ENCODE measurements at regions not wholly inside any gene's neighbourhood (a gene's known extent, or its start where the extent isn't known, plus 50 kb on each side); places are given as distances from the start of the nearest gene placed in this dataset.

GRCh38 chr4:111610681-111611080 is 534.6 kb upstream of the FAM241A start:
- Histone ChIP-seq H3K9me3 (ENCODE audit: insufficient read depth, low read length) (no peaks in the 10 kb centered on the region), H3F3A (ENCODE audit: insufficient read depth) (no peaks in the 10 kb centered on the region), H3K27ac (ENCODE audit: low read depth, low read length) (no peak overlapping the region), H3K9ac (ENCODE audit: low read length) (no peak overlapping the region), H3K36me3 (ENCODE audit: low read length) (no peaks in the 10 kb centered on the region), H3K9me2 (replicated peaks; ENCODE audit: insufficient read depth, low read length) (no peaks in the 10 kb centered on the region), H3K4me2 (ENCODE audit: low read depth, low read length, poor library complexity, severe bottlenecking) (no peak overlapping the region), H3K27me3 (ENCODE audit: low read length) (no peaks in the 10 kb centered on the region), H3K79me2 (ENCODE audit: insufficient read depth, low read length) (no peaks in the 10 kb centered on the region), H4K20me1 (ENCODE audit: low read depth, low read length) (no peaks in the 10 kb centered on the region), H2AFZ (ENCODE audit: low read depth, low read length, severe bottlenecking) (no peak overlapping the region), H3K4me3 (ENCODE audit: insufficient read depth, low read length, poor library complexity, severe bottlenecking) (no peak overlapping the region)
- TF ChIP-seq CTCF (IDR thresholded peaks at IDR 0.05; ENCODE audit: insufficient read depth, low read length, poor library complexity, severe bottlenecking) = no peak
- no peak for TF ChIP-seq EZH2phosphoT487 (conservative IDR thresholded peaks at IDR 0.05; ENCODE audit: low read length)

- H3K4me3 ChIP-seq (ENCODE audit: insufficient read depth, low read length, poor library complexity, severe bottlenecking) = no peak overlapping the region
- H3K9ac ChIP-seq (ENCODE audit: low read length) = no peak overlapping the region
- no peaks in the 10 kb centered on the region for H3K9me2 ChIP-seq (replicated peaks; ENCODE audit: insufficient read depth, low read length)
- no peaks in the 10 kb centered on the region for H3K9me3 ChIP-seq (ENCODE audit: insufficient read depth, low read length)
- no peak for TF ChIP-seq EZH2phosphoT487 (conservative IDR thresholded peaks at IDR 0.05; ENCODE audit: low read length)
- H4K20me1 ChIP-seq (ENCODE audit: low read depth, low read length) = no peaks in the 10 kb centered on the region
- no peaks in the 10 kb centered on the region for H3K36me3 ChIP-seq (ENCODE audit: low read length)
- no peaks in the 10 kb centered on the region for H3K27me3 ChIP-seq (ENCODE audit: low read length)
- no peak overlapping the region for H2AFZ ChIP-seq (ENCODE audit: low read depth, low read length, severe bottlenecking)
- no peaks in the 10 kb centered on the region for H3F3A ChIP-seq (ENCODE audit: insufficient read depth)
- no peaks in the 10 kb centered on the region for H3K79me2 ChIP-seq (ENCODE audit: insufficient read depth, low read length)
- H3K27ac ChIP-seq (ENCODE audit: low read depth, low read length) = no peak overlapping the region
- H3K4me2 ChIP-seq (ENCODE audit: low read depth, low read length, poor library complexity, severe bottlenecking) = no peak overlapping the region
These were observed 526.3 kb upstream of the FAM241A start for GRCh38 chr4:111618908-111619307.

- Histone ChIP-seq H3K9ac (ENCODE audit: low read length) (no peak overlapping the region), H3F3A (ENCODE audit: insufficient read depth) (no peaks in the 10 kb centered on the region), H3K36me3 (ENCODE audit: low read length) (no peaks in the 10 kb centered on the region), H3K4me2 (ENCODE audit: low read depth, low read length, poor library complexity, severe bottlenecking) (no peak overlapping the region), H3K79me2 (ENCODE audit: insufficient read depth, low read length) (no peaks in the 10 kb centered on the region), H4K20me1 (ENCODE audit: low read depth, low read length) (no peaks in the 10 kb centered on the region), H3K4me3 (ENCODE audit: insufficient read depth, low read length, poor library complexity, severe bottlenecking) (no peak overlapping the region), H3K9me3 (ENCODE audit: insufficient read depth, low read length) (no peaks in the 10 kb centered on the region), H3K27me3 (ENCODE audit: low read length) (no peaks in the 10 kb centered on the region), H2AFZ (ENCODE audit: low read depth, low read length, severe bottlenecking) (no peak overlapping the region), H3K27ac (ENCODE audit: low read depth, low read length) (no peak overlapping the region), H3K9me2 (replicated peaks; ENCODE audit: insufficient read depth, low read length) (no peaks in the 10 kb centered on the region)
- TF ChIP-seq EZH2phosphoT487 (conservative IDR thresholded peaks at IDR 0.05; ENCODE audit: low read length) (no peak), CTCF (IDR thresholded peaks at IDR 0.05; ENCODE audit: insufficient read depth, low read length, poor library complexity, severe bottlenecking) (no peak)
These were observed 516.8 kb upstream of the FAM241A start for GRCh38 chr4:111628437-111628836.

GRCh38 chr4:111630705-111631104 is 514.5 kb upstream of the FAM241A start:
- Histone ChIP-seq H3K9me3 (ENCODE audit: insufficient read depth, low read length) (no peaks in the 10 kb centered on the region), H3K79me2 (ENCODE audit: insufficient read depth, low read length) (no peaks in the 10 kb centered on the region), H3K9ac (ENCODE audit: low read length) (no peak overlapping the region), H3K27ac (ENCODE audit: low read depth, low read length) (no peak overlapping the region), H2AFZ (ENCODE audit: low read depth, low read length, severe bottlenecking) (no peak overlapping the region), H3K36me3 (ENCODE audit: low read length) (no peaks in the 10 kb centered on the region), H4K20me1 (ENCODE audit: low read depth, low read length) (no peaks in the 10 kb centered on the region), H3K27me3 (ENCODE audit: low read length) (no peaks in the 10 kb centered on the region), H3K9me2 (replicated peaks; ENCODE audit: insufficient read depth, low read length) (no peaks in the 10 kb centered on the region), H3K4me2 (ENCODE audit: low read depth, low read length, poor library complexity, severe bottlenecking) (no peak overlapping the region), H3K4me3 (ENCODE audit: insufficient read depth, low read length, poor library complexity, severe bottlenecking) (no peak overlapping the region), H3F3A (ENCODE audit: insufficient read depth) (no peaks in the 10 kb centered on the region)
- no peak for TF ChIP-seq CTCF (IDR thresholded peaks at IDR 0.05; ENCODE audit: insufficient read depth, low read length, poor library complexity, severe bottlenecking)
